Ishikawa (cell line): ENCODE measurements at regions not wholly inside any gene's neighbourhood (a gene's known extent, or its start where the extent isn't known, plus 50 kb on each side); places are given as distances from the start of the nearest gene placed in this dataset.

Source experiments
- CEBPB ChIP-seq: IDR thresholded peaks from 2 replicates; pipeline ENCODE4 v1.6.1; 2012
- CREB1 ChIP-seq: IDR thresholded peaks from 2 replicates; pipeline ENCODE4 v1.6.1; 2012; ENCODE audit warnings: low read depth
- EGR1 ChIP-seq: IDR thresholded peaks from 2 replicates; pipeline ENCODE4 v1.6.1; 2012
- EP300 ChIP-seq: IDR thresholded peaks from 2 replicates; pipeline ENCODE4 v1.6.1; 2012; ENCODE audit warnings: borderline replicate concordance
- FOXM1 ChIP-seq: IDR thresholded peaks from 2 replicates; pipeline ENCODE4 v1.6.1; 2012; ENCODE audit warnings: low read depth, borderline replicate concordance
- RAD21 ChIP-seq: IDR thresholded peaks from 2 replicates; pipeline ENCODE4 v1.6.1; 2012; ENCODE audit warnings: low read depth
- TAF1 ChIP-seq: IDR thresholded peaks from 2 replicates; pipeline ENCODE4 v1.6.1; 2012; ENCODE audit warnings: low read depth, mild to moderate bottlenecking
- TCF12 ChIP-seq: IDR thresholded peaks from 2 replicates; pipeline ENCODE4 v1.6.1; 2012; ENCODE audit warnings: low read depth
- TEAD4 ChIP-seq: IDR thresholded peaks from 2 replicates; pipeline ENCODE4 v1.6.1; 2012
- YY1 ChIP-seq: IDR thresholded peaks from 2 replicates; pipeline ENCODE4 v1.6.1; 2012; ENCODE audit warnings: low read depth
- TF ChIP-seq, protein P1 (sequence below): IDR thresholded peaks from 2 replicates; pipeline ENCODE4 v1.6.1; 2012
- TF ChIP-seq, protein P2 (sequence below): IDR thresholded peaks from 2 replicates; pipeline ENCODE4 v1.6.1; 2012; ENCODE audit warnings: low read depth, mild to moderate bottlenecking

DNA sequence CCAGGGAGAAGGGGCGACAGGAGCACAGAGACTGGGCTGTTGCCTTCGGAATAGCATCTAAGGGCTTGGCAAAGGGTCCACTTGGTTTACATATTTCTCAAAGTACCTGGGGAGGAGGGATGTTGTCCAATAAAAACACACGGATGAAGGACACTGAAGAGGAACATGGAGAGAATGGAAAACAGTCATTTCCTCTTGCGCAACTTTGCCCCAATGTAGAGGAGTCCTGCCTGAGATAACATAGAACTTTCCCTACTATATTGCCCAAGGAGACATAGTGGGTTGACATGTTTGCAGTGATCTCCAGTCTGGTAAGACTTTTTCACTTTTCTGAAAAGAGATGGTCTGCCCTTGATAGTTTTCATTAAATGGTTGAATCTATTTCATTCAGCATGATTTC lies 468.8 kb upstream of the SUCLG2 start:
- TF ChIP-seq, protein P1, sequence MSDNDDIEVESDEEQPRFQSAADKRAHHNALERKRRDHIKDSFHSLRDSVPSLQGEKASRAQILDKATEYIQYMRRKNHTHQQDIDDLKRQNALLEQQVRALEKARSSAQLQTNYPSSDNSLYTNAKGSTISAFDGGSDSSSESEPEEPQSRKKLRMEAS = no peak
- TF ChIP-seq TAF1 (no peak), EP300 (no peak), RAD21 (no peak), CEBPB (no peak), TEAD4 (no peak), YY1 (no peak), TCF12 (no peak), EGR1 (no peak), FOXM1 (no peak), CREB1 (no peak)
- TF ChIP-seq, protein P2, sequence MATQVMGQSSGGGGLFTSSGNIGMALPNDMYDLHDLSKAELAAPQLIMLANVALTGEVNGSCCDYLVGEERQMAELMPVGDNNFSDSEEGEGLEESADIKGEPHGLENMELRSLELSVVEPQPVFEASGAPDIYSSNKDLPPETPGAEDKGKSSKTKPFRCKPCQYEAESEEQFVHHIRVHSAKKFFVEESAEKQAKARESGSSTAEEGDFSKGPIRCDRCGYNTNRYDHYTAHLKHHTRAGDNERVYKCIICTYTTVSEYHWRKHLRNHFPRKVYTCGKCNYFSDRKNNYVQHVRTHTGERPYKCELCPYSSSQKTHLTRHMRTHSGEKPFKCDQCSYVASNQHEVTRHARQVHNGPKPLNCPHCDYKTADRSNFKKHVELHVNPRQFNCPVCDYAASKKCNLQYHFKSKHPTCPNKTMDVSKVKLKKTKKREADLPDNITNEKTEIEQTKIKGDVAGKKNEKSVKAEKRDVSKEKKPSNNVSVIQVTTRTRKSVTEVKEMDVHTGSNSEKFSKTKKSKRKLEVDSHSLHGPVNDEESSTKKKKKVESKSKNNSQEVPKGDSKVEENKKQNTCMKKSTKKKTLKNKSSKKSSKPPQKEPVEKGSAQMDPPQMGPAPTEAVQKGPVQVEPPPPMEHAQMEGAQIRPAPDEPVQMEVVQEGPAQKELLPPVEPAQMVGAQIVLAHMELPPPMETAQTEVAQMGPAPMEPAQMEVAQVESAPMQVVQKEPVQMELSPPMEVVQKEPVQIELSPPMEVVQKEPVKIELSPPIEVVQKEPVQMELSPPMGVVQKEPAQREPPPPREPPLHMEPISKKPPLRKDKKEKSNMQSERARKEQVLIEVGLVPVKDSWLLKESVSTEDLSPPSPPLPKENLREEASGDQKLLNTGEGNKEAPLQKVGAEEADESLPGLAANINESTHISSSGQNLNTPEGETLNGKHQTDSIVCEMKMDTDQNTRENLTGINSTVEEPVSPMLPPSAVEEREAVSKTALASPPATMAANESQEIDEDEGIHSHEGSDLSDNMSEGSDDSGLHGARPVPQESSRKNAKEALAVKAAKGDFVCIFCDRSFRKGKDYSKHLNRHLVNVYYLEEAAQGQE = no peak
